ENCODE measurements at regions not wholly inside any gene's neighbourhood (a gene's known extent, or its start where the extent isn't known, plus 50 kb on each side); places are given as distances from the start of the nearest gene placed in this dataset.

DNA sequence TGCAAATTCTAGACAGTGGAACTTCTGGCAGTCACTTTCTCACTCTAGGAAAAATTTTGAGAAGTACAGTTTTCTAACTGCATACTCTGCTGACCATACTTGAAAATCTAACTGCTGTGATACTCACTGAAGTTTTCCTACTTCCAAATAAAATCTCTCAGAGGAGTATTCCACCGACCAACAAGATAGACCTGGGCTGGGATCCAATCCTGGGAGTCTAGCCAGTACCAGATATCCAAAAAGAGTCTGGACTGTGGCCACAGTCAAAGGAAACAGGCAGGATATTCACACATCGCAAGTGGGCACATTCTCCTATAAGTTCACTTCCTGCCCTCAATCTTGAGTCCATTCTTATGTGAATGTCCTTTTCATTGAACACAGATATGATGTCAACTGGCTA, 1138.7 kb upstream of the PCDH7 start:
- no peaks in the 10 kb centered on the region for H3K27me3 ChIP-seq

DNA sequence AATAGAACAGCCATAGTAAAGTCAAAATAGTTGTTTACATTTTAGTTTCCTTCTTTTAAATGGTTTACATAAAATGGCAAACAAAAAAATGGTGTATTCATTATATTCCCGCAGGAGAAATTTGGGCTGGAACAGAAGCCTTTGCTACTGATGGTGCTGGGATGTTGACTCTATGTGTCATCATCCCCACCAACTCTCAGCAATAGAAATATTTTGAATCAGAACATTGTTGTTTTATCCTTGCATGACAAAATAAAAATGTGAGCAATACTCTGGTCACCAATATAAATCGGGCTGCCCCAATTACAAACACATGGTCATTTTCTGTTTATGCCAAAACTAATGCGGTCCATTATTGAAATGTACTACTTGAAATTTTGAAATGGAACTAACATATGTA, 1131.6 kb upstream of the PCDH7 start:
- DNase-seq (ENCODE audit: low spot score in 2 of 2): no peak
- Histone ChIP-seq H3K36me3 (no peaks in the 10 kb centered on the region), H3K9me3 (no peaks in the 10 kb centered on the region), H3K4me1 (no peaks in the 10 kb centered on the region), H3K27ac (no peak overlapping the region), H3K27me3 (no peaks in the 10 kb centered on the region), H3K4me3 (no peak overlapping the region)
- WGBS: 50% methylated on average over 3 of the region's 3 CpGs
- TF ChIP-seq EP300 (IDR thresholded peaks at IDR 0.05) (no peak), POLR2AphosphoS5 (IDR thresholded peaks at IDR 0.05) (no peak), POLR2A (IDR thresholded peaks at IDR 0.05) (no peak)
- TF ChIP-seq, protein P1, sequence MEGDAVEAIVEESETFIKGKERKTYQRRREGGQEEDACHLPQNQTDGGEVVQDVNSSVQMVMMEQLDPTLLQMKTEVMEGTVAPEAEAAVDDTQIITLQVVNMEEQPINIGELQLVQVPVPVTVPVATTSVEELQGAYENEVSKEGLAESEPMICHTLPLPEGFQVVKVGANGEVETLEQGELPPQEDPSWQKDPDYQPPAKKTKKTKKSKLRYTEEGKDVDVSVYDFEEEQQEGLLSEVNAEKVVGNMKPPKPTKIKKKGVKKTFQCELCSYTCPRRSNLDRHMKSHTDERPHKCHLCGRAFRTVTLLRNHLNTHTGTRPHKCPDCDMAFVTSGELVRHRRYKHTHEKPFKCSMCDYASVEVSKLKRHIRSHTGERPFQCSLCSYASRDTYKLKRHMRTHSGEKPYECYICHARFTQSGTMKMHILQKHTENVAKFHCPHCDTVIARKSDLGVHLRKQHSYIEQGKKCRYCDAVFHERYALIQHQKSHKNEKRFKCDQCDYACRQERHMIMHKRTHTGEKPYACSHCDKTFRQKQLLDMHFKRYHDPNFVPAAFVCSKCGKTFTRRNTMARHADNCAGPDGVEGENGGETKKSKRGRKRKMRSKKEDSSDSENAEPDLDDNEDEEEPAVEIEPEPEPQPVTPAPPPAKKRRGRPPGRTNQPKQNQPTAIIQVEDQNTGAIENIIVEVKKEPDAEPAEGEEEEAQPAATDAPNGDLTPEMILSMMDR (IDR thresholded peaks at IDR 0.05): no peak

More for the DNA sequence above, 1138.7 kb upstream of the PCDH7 start:
- TF ChIP-seq, protein P1 (IDR thresholded peaks at IDR 0.05): no peak
- TF ChIP-seq POLR2A (IDR thresholded peaks at IDR 0.05) (no peak), POLR2AphosphoS5 (IDR thresholded peaks at IDR 0.05) (no peak), EP300 (IDR thresholded peaks at IDR 0.05) (no peak)
- no peaks in the 10 kb centered on the region for H3K9me3 ChIP-seq
- H3K4me1 ChIP-seq: no peaks in the 10 kb centered on the region
- WGBS: 26% methylated on average over 2 of the region's 2 CpGs
- no peak overlapping the region for H3K27ac ChIP-seq
- no peak overlapping the region for H3K4me3 ChIP-seq
- H3K36me3 ChIP-seq: no peaks in the 10 kb centered on the region
- DNase-seq (ENCODE audit: low spot score in 2 of 2): no peak

- Histone ChIP-seq H3K27me3 (no peaks in the 10 kb centered on the region), H3K4me1 (no peaks in the 10 kb centered on the region), H3K36me3 (no peaks in the 10 kb centered on the region), H3K9me3 (peaks cover 4% of the 10 kb centered on the region), H3K4me3 (no peak overlapping the region), H3K27ac (no peak overlapping the region)
- DNase-seq (ENCODE audit: low spot score in 2 of 2): no peak
- 86% methylated on average over 5 of the region's 5 CpGs for WGBS
- TF ChIP-seq EP300 (IDR thresholded peaks at IDR 0.05) (no peak), POLR2AphosphoS5 (IDR thresholded peaks at IDR 0.05) (no peak), POLR2A (IDR thresholded peaks at IDR 0.05) (no peak)
- TF ChIP-seq, protein P1 (IDR thresholded peaks at IDR 0.05): no peak
Observed at GRCh38 chr4:29596228-29596627, 1123.9 kb upstream of the PCDH7 start.

- Histone ChIP-seq H3K27ac (no peak overlapping the region), H3K36me3 (no peaks in the 10 kb centered on the region), H3K9me3 (peaks cover 3% of the 10 kb centered on the region), H3K4me1 (no peaks in the 10 kb centered on the region), H3K27me3 (no peaks in the 10 kb centered on the region), H3K4me3 (no peak overlapping the region)
- DNase-seq (ENCODE audit: low spot score in 2 of 2): no peak
- TF ChIP-seq POLR2AphosphoS5 (IDR thresholded peaks at IDR 0.05) (no peak), POLR2A (IDR thresholded peaks at IDR 0.05) (no peak), EP300 (IDR thresholded peaks at IDR 0.05) (no peak)
- TF ChIP-seq, protein P1 (IDR thresholded peaks at IDR 0.05): no peak
- 71% methylated on average over 2 of the region's 2 CpGs for WGBS
Observed at GRCh38 chr4:29619168-29619567, 1101.0 kb upstream of the PCDH7 start.

- Histone ChIP-seq H3K9me3 (no peaks in the 10 kb centered on the region), H3K4me1 (no peaks in the 10 kb centered on the region), H3K4me3 (no peak overlapping the region), H3K27ac (no peak overlapping the region), H3K27me3 (no peaks in the 10 kb centered on the region), H3K36me3 (no peaks in the 10 kb centered on the region)
- TF ChIP-seq EP300 (IDR thresholded peaks at IDR 0.05): no peak
- TF ChIP-seq POLR2AphosphoS5 (IDR thresholded peaks at IDR 0.05): no peak
- TF ChIP-seq, protein P1 (IDR thresholded peaks at IDR 0.05): no peak
- no peak for TF ChIP-seq POLR2A (IDR thresholded peaks at IDR 0.05)
- DNase-seq (ENCODE audit: low spot score in 2 of 2): no peak
- 41% methylated on average over 2 of the region's 2 CpGs for WGBS
Observed at GRCh38 chr4:29632199-29632598, 1088.0 kb upstream of the PCDH7 start.

Measured in suprapubic skin (tissue), 4 donors.